ENCODE measurements at regions not wholly inside any gene's neighbourhood (a gene's known extent, or its start where the extent isn't known, plus 50 kb on each side); places are given as distances from the start of the nearest gene placed in this dataset.

GRCh38 chr4:53716011-53716410 is 124.7 kb upstream of the LNX1 start:
- no peak for TF ChIP-seq CTCF (IDR thresholded peaks at IDR 0.05)
- TF ChIP-seq POLR2A (IDR thresholded peaks at IDR 0.05): no peak
